ENCODE measurements at regions not wholly inside any gene's neighbourhood (a gene's known extent, or its start where the extent isn't known, plus 50 kb on each side); places are given as distances from the start of the nearest gene placed in this dataset.

GRCh38 chr6:8529250-8529649 is 93.9 kb upstream of the SLC35B3 start:
- DNase-seq, result no peak

DNA sequence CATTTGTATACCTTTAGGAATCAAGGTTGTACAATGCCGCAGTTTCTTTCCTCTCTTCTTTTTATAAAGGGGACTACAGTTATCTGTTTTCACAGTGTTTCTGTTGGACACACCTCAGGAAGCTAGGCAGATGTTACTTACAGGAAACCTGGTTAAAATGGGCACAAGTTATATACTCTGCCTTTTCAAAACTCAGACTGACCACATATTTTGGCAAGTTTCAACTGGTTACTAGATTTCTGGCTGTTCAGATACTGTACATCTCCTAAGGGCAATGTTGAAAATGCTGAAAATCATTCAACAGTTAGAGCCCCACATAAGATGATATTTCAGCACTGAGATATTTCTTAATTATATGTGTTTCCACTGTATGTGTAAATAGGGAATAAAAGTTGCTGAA is 92.5 kb upstream of the SLC35B3 start:
- no peak for DNase-seq

DNA sequence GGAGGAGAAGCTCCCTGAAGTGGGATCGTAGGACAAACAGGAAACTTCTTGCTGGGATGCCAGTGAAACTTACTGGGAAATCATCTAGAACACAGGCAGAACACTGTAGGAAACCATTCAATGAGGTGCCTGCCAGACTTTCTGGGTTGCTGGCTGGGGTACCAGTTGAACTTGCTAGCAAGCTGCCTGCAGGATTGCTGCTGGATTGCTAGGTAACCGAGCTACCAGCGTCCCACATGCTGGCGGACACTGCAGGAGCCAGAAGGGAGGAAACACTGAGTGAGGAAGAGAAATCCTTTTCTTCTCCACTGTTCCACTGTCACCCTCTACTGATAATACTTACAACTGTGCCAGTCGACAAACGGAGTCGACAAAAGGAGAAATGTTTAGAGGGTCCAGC is 91.3 kb upstream of the SLC35B3 start:
- no peak for DNase-seq

- no peak for DNase-seq
Observed at GRCh38 chr6:8525370-8525769, 90.0 kb upstream of the SLC35B3 start.

DNA sequence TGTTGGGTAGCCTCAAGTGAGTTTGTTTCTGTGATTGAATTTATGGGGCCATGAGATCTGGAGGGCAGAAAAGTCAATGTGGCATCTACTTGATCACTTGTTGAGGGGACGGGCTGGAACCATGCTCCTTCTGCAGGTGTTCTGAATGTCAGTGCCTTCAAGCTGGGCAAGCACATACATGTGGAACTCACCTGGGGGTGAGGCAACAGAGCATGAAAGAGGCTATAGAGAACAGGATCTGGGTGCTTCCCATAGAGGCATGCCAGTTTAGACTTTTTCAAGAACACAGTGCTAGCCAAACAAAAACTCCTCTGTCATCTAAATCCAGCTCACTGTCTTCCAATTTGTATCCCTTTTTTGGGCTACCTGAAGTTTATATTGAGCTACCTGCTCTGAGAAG is 77.8 kb upstream of the SLC35B3 start:
- no peak for DNase-seq

- DNase-seq, result no peak
Observed at GRCh38 chr6:8507286-8507685, 71.9 kb upstream of the SLC35B3 start.

DNA sequence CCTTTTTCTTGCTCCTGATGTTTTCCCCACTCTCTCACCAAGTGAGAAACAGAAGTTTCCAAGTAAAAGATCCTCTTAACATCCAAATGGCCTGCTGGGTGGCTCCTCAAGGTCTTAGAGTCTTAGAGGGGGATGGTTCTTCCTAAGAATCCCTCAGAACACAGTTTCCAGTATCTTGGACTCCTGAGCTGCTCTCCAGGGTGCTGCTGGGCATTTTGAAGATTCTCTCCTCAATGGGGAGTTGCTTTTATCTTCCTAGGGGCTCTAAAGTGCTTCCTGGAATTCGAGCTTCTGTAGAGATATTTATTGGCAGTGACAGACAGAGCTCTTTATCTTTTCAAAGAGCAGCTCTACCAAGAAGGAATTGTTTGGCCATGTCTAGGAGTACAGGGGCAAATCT is 70.8 kb upstream of the SLC35B3 start:
- DNase-seq, result no peak

- no peak for DNase-seq
Observed at GRCh38 chr6:8499540-8499939, 64.2 kb upstream of the SLC35B3 start.

DNA sequence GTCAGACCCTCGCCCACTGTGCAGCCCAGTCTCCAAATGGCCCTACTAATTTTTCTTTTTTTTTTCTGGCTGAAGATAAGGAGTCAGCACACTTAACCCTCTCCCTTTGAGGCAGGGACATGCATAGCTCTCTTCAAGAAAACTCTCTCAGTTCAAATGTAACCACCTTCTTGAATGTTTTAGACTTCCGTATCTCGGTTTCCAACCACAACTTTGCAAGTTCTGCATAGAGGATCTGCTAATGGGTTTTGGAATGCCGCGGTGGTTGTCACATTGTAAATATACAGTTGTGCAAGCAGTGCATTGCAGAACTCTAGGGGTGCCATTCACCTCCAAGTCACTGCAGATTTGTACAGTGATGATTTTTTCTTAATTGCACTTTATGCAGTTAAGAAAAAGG is 59.4 kb upstream of the SLC35B3 start:
- no peak for DNase-seq

- no peak for DNase-seq
Observed at GRCh38 chr6:8492536-8493133, 57.3 kb upstream of the SLC35B3 start.
